ENCODE measurements at regions not wholly inside any gene's neighbourhood (a gene's known extent, or its start where the extent isn't known, plus 50 kb on each side); places are given as distances from the start of the nearest gene placed in this dataset.

DNA sequence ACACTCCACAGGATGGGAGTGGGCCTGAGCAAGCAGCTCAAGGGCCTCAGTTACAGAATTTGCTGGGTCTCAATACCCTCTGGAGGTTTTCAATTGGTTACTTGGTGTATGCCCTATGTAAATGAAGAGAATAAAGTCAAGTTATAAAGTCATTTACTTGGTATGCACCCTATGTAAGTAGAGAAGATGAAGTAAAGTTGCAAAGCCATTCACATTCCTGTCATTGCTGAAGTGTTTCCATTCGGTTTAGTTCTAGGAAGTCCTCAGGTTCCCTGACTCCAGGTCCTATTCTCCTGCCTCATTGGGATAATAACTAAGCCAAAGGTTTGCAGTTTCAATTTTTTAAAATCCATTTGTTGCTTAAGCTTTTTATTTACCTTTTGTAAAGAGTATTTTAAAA is 272.6 kb upstream of the NPSR1 start:
- Histone ChIP-seq H3K36me3 (ENCODE audit: control insufficient read depth, insufficient read depth, low read length) (no peaks in the 10 kb centered on the region), H3K27ac (ENCODE audit: insufficient read depth, low read length) (no peak overlapping the region), H2BK120ac (ENCODE audit: low read depth, low read length) (no peak overlapping the region), H2AK9ac (replicated peaks; ENCODE audit: low read depth, low read length, poor library complexity) (no peak overlapping the region), H3K79me1 (ENCODE audit: low read depth in 1 of 2, low read length in 2 of 2) (no peaks in the 10 kb centered on the region), H2AK5ac (ENCODE audit: low read depth, low read length) (no peak overlapping the region), H4K20me1 (ENCODE audit: insufficient read depth, low read length) (no peaks in the 10 kb centered on the region), H4K91ac (ENCODE audit: insufficient read depth, low read depth, low read length) (no peak overlapping the region), H2BK15ac (ENCODE audit: low read depth, low read length) (no peak overlapping the region), H3K9me3 (ENCODE audit: control insufficient read depth, insufficient read depth, low read length) (0 out of 2 replicates have a peak, but pooled peaks cover 2% of the 10 kb centered on the region), H3K14ac (replicated peaks; ENCODE audit: low read depth, low read length) (no peak overlapping the region), H3K4ac (ENCODE audit: low read depth, low read length) (no peak overlapping the region), H3K4me2 (ENCODE audit: low read depth, low read length) (no peak overlapping the region), H3K56ac (ENCODE audit: extremely low read depth, insufficient read depth, low read length) (no peak overlapping the region), H3K4me3 (ENCODE audit: insufficient read depth, low read depth, low read length) (no peak overlapping the region), H2BK5ac (ENCODE audit: low read depth, low read length, poor library complexity, severe bottlenecking) (no peak overlapping the region), H3K23ac (ENCODE audit: low read depth, low read length) (no peak overlapping the region), H4K8ac (ENCODE audit: low read depth in 2 of 2, low read length in 2 of 2) (no peak overlapping the region), H4K5ac (ENCODE audit: low read depth, low read length) (no peak overlapping the region), H2BK20ac (ENCODE audit: low read depth, low read length) (no peak overlapping the region), H3K27me3 (ENCODE audit: control insufficient read depth, insufficient read depth, low read length) (no peaks in the 10 kb centered on the region), H3K18ac (ENCODE audit: low read depth, low read length) (no peak overlapping the region), H2AFZ (replicated peaks; ENCODE audit: low read length, poor library complexity) (no peak overlapping the region), H3K9me1 (ENCODE audit: insufficient read depth, low read length) (no peaks in the 10 kb centered on the region), H3K9ac (ENCODE audit: low read depth, low read length) (no peak overlapping the region), H3K4me1 (ENCODE audit: control insufficient read depth, insufficient read depth, low read length) (no peaks in the 10 kb centered on the region)
- intact Hi-C loops (cut with micrococcal nuclease) (no loop called here), in situ Hi-C loops (cut with MboI; ENCODE audit: low sequenced_read_pairs) (no loop called here), dilution Hi-C loops (cut with HindIII; ENCODE audit: low sequenced_read_pairs, unreplicated experiment) (no loop called here)
- TF ChIP-seq RAD21 (IDR thresholded peaks at IDR 0.05; ENCODE audit: low read length): no peak
- no peak for TF ChIP-seq SMC3 (IDR thresholded peaks at IDR 0.05; ENCODE audit: low read depth, low read length)
- no peak for TF ChIP-seq MXI1 (IDR thresholded peaks at IDR 0.05; ENCODE audit: borderline replicate concordance, low read depth, low read length)
- no peak for TF ChIP-seq FOS (IDR thresholded peaks at IDR 0.05; ENCODE audit: low read depth, low read length)
- no peak for TF ChIP-seq RFX5 (IDR thresholded peaks at IDR 0.05; ENCODE audit: low read depth, low read length)
- TF ChIP-seq, protein P1, sequence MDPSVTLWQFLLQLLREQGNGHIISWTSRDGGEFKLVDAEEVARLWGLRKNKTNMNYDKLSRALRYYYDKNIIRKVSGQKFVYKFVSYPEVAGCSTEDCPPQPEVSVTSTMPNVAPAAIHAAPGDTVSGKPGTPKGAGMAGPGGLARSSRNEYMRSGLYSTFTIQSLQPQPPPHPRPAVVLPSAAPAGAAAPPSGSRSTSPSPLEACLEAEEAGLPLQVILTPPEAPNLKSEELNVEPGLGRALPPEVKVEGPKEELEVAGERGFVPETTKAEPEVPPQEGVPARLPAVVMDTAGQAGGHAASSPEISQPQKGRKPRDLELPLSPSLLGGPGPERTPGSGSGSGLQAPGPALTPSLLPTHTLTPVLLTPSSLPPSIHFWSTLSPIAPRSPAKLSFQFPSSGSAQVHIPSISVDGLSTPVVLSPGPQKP (IDR thresholded peaks at IDR 0.05; ENCODE audit: borderline replicate concordance, low read depth, low read length): no peak
- no peak for TF ChIP-seq CEBPB (IDR thresholded peaks at IDR 0.05; ENCODE audit: low read depth, low read length)
- no peak for TF ChIP-seq BHLHE40 (IDR thresholded peaks at IDR 0.05; ENCODE audit: low read depth, low read length)
- TF ChIP-seq, protein P2, sequence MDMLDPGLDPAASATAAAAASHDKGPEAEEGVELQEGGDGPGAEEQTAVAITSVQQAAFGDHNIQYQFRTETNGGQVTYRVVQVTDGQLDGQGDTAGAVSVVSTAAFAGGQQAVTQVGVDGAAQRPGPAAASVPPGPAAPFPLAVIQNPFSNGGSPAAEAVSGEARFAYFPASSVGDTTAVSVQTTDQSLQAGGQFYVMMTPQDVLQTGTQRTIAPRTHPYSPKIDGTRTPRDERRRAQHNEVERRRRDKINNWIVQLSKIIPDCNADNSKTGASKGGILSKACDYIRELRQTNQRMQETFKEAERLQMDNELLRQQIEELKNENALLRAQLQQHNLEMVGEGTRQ (IDR thresholded peaks at IDR 0.05; ENCODE audit: low read depth, low read length): no peak
- TF ChIP-seq CHD1 (IDR thresholded peaks at IDR 0.05; ENCODE audit: low read depth, low read length): no peak
- TF ChIP-seq MAFK (IDR thresholded peaks at IDR 0.05; ENCODE audit: low read depth, low read length): no peak
- TF ChIP-seq POLR2A (IDR thresholded peaks at IDR 0.05; ENCODE audit: low read depth, low read length): no peak
- TF ChIP-seq, protein P3, sequence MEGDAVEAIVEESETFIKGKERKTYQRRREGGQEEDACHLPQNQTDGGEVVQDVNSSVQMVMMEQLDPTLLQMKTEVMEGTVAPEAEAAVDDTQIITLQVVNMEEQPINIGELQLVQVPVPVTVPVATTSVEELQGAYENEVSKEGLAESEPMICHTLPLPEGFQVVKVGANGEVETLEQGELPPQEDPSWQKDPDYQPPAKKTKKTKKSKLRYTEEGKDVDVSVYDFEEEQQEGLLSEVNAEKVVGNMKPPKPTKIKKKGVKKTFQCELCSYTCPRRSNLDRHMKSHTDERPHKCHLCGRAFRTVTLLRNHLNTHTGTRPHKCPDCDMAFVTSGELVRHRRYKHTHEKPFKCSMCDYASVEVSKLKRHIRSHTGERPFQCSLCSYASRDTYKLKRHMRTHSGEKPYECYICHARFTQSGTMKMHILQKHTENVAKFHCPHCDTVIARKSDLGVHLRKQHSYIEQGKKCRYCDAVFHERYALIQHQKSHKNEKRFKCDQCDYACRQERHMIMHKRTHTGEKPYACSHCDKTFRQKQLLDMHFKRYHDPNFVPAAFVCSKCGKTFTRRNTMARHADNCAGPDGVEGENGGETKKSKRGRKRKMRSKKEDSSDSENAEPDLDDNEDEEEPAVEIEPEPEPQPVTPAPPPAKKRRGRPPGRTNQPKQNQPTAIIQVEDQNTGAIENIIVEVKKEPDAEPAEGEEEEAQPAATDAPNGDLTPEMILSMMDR (conservative IDR thresholded peaks at IDR 0.05; ENCODE audit: low read depth, low read length): no peak
- no peak for TF ChIP-seq RCOR1 (IDR thresholded peaks at IDR 0.05; ENCODE audit: insufficient replicate concordance, low read length)
- TF ChIP-seq NFE2L2 (IDR thresholded peaks at IDR 0.05; ENCODE audit: low read depth, low read length): no peak
- no peak for TF ChIP-seq MAZ (IDR thresholded peaks at IDR 0.05; ENCODE audit: borderline replicate concordance, low read depth, low read length)
- ChIA-PET CTCF (no interaction called here), POLR2A (ENCODE audit: unreplicated experiment) (no interaction called here)
- ATAC-seq (ENCODE audit: low read depth) (no peak), DNase-seq (no peak)
- no TSS peak for BruUV-seq (replicated peaks)
- no CpG with 5 or more reads among the region's 1 CpG for WGBS, 2 experiments (ENCODE audit: extremely low coverage in 2 of 2, insufficient read length in 1 of 2)

Measured in IMR-90 (cell line).